Hepatocyte (in vitro differentiated cells): ENCODE measurements at regions not wholly inside any gene's neighbourhood (a gene's known extent, or its start where the extent isn't known, plus 50 kb on each side); places are given as distances from the start of the nearest gene placed in this dataset.

Experiments
- CTCF ChIP-seq: fragments of 200-600 bp; sonication (generic); IDR thresholded peaks from 2 replicates; pipeline ENCODE4 v1.5.1; 2016; ENCODE audit warnings: antibody characterized with exemption, mild to moderate bottlenecking; ENCODE audit not compliant: poor library complexity
- EZH2phosphoT487 ChIP-seq: fragments of 200-600 bp; sonication (generic); IDR thresholded peaks from one replicate; pipeline ENCODE4 v1.6.1; 2018; ENCODE audit warnings: antibody characterized with exemption, mild to moderate bottlenecking, low read depth, moderate library complexity; ENCODE audit not compliant: unreplicated experiment, severe bottlenecking

GRCh38 chr18:39235118-39235719, 1669.6 kb upstream of the CELF4 start:
- TF ChIP-seq CTCF (no peak), EZH2phosphoT487 (no peak)
